HCT116 (cell line): ENCODE measurements at regions not wholly inside any gene's neighbourhood (a gene's known extent, or its start where the extent isn't known, plus 50 kb on each side); places are given as distances from the start of the nearest gene placed in this dataset.

Experiments used
- ATAC-seq: fragments of 200-7000 bp; cut with Tn5 transposase; 2 replicates; pipeline ENCODE4 v1.9.1; 2020; ENCODE audit warnings: mild to moderate bottlenecking, moderate library complexity
- BruUV-seq: library from RNA; stranded (reverse); fragments of 400-500 nt; replicated peaks from 2 replicates; lab custom pipeline; 2021; lab: Mats Ljungman, UMichigan
- CTCF ChIA-PET: fragments of 300-600 bp; sonication (Branson Sonifier 250); formaldehyde crosslinking; loops from one replicate; lab custom pipeline; 2021; ENCODE audit warnings: antibody characterized with exemption; lab: Charles Lee
- POLR2A ChIA-PET: fragments of 300-600, 350-600 bp; sonication (Branson Sonifier 250); formaldehyde crosslinking; loops from one replicate; lab custom pipeline; 2021; ENCODE audit warnings: antibody characterized with exemption; lab: Charles Lee
- RAD21 ChIA-PET, 2 experiments: fragments of 300-600 bp; sonication (Branson Sonifier 250); formaldehyde crosslinking; loops; one replicate each; lab custom pipeline; 2023; ENCODE audit warnings: low total read pairs in 2 of 2; ENCODE audit not compliant: uncharacterized antibody in 2 of 2, unreplicated experiment in 2 of 2, low non-redundant PET in 1 of 2; lab: Charles Lee
- DNase-seq: peaks from one replicate; pipeline ENCODE4 v3.0.0-alpha.2; 2010; ENCODE audit warnings: low read depth, low spot score
- H2AFZ ChIP-seq: fragments of 200-600 bp; shearing (Covaris generic), sonication (generic); 2 replicates; pipeline ENCODE4 v1.6.1; 2017; ENCODE audit warnings: low read depth, mixed run types, mixed read lengths, antibody characterized with exemption, low read length; ENCODE audit not compliant: poor library complexity, severe bottlenecking
- H3K27ac ChIP-seq: 2 replicates; pipeline ENCODE4 v1.5.1; 2012; ENCODE audit warnings: low read depth, low read length
- H3K27me3 ChIP-seq: fragments of 200-600 bp; sonication (generic); 2 replicates; pipeline ENCODE4 v1.6.1; 2016; ENCODE audit warnings: mixed run types, low read length, mixed read lengths; ENCODE audit not compliant: insufficient read depth
- H3K36me3 ChIP-seq, 2 experiments: fragments of 200-500 bp in 1 of 2; fragments of 200-600 bp in 1 of 2; sonication (Bioruptor generic) in 1 of 2; sonication (generic) in 1 of 2; 2 replicates each; pipeline versions ENCODE4 v1.5.1 to v1.6.1; 2014 to 2016; ENCODE audit warnings: low read length in 2 of 2, inconsistent platforms in 1 of 2, mixed read lengths in 1 of 2, mixed run types in 1 of 2; ENCODE audit not compliant: insufficient read depth in 2 of 2, control insufficient read depth in 1 of 2
- H3K4me1 ChIP-seq, 2 experiments: fragments of 200-600 bp in 1 of 2; sonication (generic) in 1 of 2; 2 replicates each; pipeline versions ENCODE4 v1.5.1 to v1.6.1; 2012 to 2017; ENCODE audit warnings: low read length in 2 of 2, inconsistent platforms in 1 of 2, mild to moderate bottlenecking in 1 of 2, mixed read lengths in 1 of 2, mixed run types in 1 of 2, moderate library complexity in 1 of 2; ENCODE audit not compliant: insufficient read depth in 2 of 2, control insufficient read depth in 1 of 2
- H3K4me2 ChIP-seq: fragments of 200-600 bp; sonication (generic); 2 replicates; pipeline ENCODE4 v1.6.1; 2017; ENCODE audit warnings: mixed run types, low read length, mixed read lengths
- H3K4me3 ChIP-seq, 2 experiments: fragments of 200-600 bp in 1 of 2; sonication (generic) in 1 of 2; replicated peaks in 1 of 2; 2 replicates each; pipeline ENCODE4 v1.5.1; 2011 to 2016; ENCODE audit warnings: low read length in 2 of 2, control low read depth in 1 of 2, low read depth in 1 of 2, mild to moderate bottlenecking in 1 of 2, mixed read lengths in 1 of 2, mixed run types in 1 of 2
- H3K79me2 ChIP-seq: fragments of 200-600 bp; sonication (generic); 2 replicates; pipeline ENCODE4 v1.6.1; 2017; ENCODE audit warnings: mild to moderate bottlenecking, mixed run types, low read length, moderate library complexity, mixed read lengths; ENCODE audit not compliant: insufficient read depth
- H3K9ac ChIP-seq: fragments of 200-600 bp; sonication (generic); 2 replicates; pipeline ENCODE4 v1.6.1; 2016; ENCODE audit warnings: low read length, mixed read lengths
- H3K9me2 ChIP-seq: fragments of 200-600 bp; sonication (generic), shearing (Covaris generic); 2 replicates; pipeline ENCODE4 v1.6.1; 2017; ENCODE audit warnings: mixed run types, mild to moderate bottlenecking, moderate library complexity; ENCODE audit not compliant: insufficient read depth
- H3K9me3 ChIP-seq, 2 experiments: fragments of 200-500 bp in 1 of 2; fragments of 200-600 bp in 1 of 2; sonication (Bioruptor generic) in 1 of 2; sonication (generic) in 1 of 2; 2 replicates each; pipeline ENCODE4 v1.6.1; 2014 to 2017; ENCODE audit warnings: low read length in 2 of 2, mixed read lengths in 2 of 2, inconsistent platforms in 1 of 2, low read depth in 1 of 2, mild to moderate bottlenecking in 1 of 2, mixed run types in 1 of 2, moderate library complexity in 1 of 2; ENCODE audit not compliant: control insufficient read depth in 1 of 2, insufficient read depth in 1 of 2
- H4K20me1 ChIP-seq: fragments of 200-600 bp; sonication (generic), shearing (Covaris generic); 2 replicates; pipeline ENCODE4 v1.6.1; 2017; ENCODE audit warnings: mixed run types, mild to moderate bottlenecking, moderate library complexity; ENCODE audit not compliant: insufficient read depth
- CBX3 ChIP-seq: IDR thresholded peaks from 2 replicates; pipeline ENCODE4 v1.6.1; 2012; ENCODE audit warnings: low read depth
- CEBPB ChIP-seq: IDR thresholded peaks from 2 replicates; pipeline ENCODE4 v1.6.1; 2012; ENCODE audit warnings: low read depth
- EGR1 ChIP-seq: IDR thresholded peaks from 2 replicates; pipeline ENCODE4 v1.6.1; 2012; ENCODE audit warnings: low read depth
- EZH2phosphoT487 ChIP-seq: fragments of 200-600 bp; IDR thresholded peaks from 2 replicates; pipeline ENCODE4 v1.6.1; 2018; ENCODE audit warnings: antibody characterized with exemption, borderline replicate concordance
- FOSL1 ChIP-seq: IDR thresholded peaks from 2 replicates; pipeline ENCODE4 v1.6.1; 2012; ENCODE audit warnings: low read depth
- JUND ChIP-seq: IDR thresholded peaks from 2 replicates; pipeline ENCODE4 v1.6.1; 2012
- MAX ChIP-seq: IDR thresholded peaks from 2 replicates; pipeline ENCODE4 v1.6.1; 2012
- SIN3A ChIP-seq: IDR thresholded peaks from 2 replicates; pipeline ENCODE4 v1.6.1; 2012; ENCODE audit warnings: low read depth
- TCF7L2 ChIP-seq: IDR thresholded peaks from 2 replicates; pipeline ENCODE4 v1.7.0; 2011; ENCODE audit warnings: borderline replicate concordance, inconsistent platforms; ENCODE audit not compliant: insufficient read depth, insufficient read length; ENCODE audit errors: extremely low read depth
- YY1 ChIP-seq: IDR thresholded peaks from 2 replicates; pipeline ENCODE4 v1.6.1; 2011; ENCODE audit warnings: low read length, low read depth, moderate library complexity, mild to moderate bottlenecking; ENCODE audit not compliant: insufficient replicate concordance; ENCODE audit errors: extremely low read depth
- ZFX ChIP-seq: fragments of 450-650 bp; IDR thresholded peaks from 2 replicates; pipeline ENCODE4 v1.6.1; 2017
- intact Hi-C: fragments of 100-400 bp; cut with micrococcal nuclease; formaldehyde crosslinking; loops from 2 replicates; pipeline ENCODE4 v1.10.0; 2022
- TF ChIP-seq, protein P1 (sequence below): IDR thresholded peaks from 2 replicates; pipeline ENCODE4 v1.6.1; 2012; ENCODE audit warnings: low read depth
- TF ChIP-seq, protein P2 (sequence below): IDR thresholded peaks from 2 replicates; pipeline ENCODE4 v1.6.1; 2012
- TF ChIP-seq, protein P3 (sequence below): IDR thresholded peaks from 2 replicates; pipeline ENCODE4 v1.6.1; 2011; ENCODE audit warnings: mild to moderate bottlenecking, low read length, moderate library complexity; ENCODE audit not compliant: insufficient replicate concordance; ENCODE audit errors: extremely low read depth

- TF ChIP-seq, protein P1, sequence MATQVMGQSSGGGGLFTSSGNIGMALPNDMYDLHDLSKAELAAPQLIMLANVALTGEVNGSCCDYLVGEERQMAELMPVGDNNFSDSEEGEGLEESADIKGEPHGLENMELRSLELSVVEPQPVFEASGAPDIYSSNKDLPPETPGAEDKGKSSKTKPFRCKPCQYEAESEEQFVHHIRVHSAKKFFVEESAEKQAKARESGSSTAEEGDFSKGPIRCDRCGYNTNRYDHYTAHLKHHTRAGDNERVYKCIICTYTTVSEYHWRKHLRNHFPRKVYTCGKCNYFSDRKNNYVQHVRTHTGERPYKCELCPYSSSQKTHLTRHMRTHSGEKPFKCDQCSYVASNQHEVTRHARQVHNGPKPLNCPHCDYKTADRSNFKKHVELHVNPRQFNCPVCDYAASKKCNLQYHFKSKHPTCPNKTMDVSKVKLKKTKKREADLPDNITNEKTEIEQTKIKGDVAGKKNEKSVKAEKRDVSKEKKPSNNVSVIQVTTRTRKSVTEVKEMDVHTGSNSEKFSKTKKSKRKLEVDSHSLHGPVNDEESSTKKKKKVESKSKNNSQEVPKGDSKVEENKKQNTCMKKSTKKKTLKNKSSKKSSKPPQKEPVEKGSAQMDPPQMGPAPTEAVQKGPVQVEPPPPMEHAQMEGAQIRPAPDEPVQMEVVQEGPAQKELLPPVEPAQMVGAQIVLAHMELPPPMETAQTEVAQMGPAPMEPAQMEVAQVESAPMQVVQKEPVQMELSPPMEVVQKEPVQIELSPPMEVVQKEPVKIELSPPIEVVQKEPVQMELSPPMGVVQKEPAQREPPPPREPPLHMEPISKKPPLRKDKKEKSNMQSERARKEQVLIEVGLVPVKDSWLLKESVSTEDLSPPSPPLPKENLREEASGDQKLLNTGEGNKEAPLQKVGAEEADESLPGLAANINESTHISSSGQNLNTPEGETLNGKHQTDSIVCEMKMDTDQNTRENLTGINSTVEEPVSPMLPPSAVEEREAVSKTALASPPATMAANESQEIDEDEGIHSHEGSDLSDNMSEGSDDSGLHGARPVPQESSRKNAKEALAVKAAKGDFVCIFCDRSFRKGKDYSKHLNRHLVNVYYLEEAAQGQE = no peak
- TF ChIP-seq YY1 (no peak), FOSL1 (no peak), EGR1 (no peak)
- TF ChIP-seq, all 23 proteins: peak for 0
Measured at GRCh38 chrY:12422536-12422935, 278.5 kb upstream of the USP9Y start (continued).

DNA sequence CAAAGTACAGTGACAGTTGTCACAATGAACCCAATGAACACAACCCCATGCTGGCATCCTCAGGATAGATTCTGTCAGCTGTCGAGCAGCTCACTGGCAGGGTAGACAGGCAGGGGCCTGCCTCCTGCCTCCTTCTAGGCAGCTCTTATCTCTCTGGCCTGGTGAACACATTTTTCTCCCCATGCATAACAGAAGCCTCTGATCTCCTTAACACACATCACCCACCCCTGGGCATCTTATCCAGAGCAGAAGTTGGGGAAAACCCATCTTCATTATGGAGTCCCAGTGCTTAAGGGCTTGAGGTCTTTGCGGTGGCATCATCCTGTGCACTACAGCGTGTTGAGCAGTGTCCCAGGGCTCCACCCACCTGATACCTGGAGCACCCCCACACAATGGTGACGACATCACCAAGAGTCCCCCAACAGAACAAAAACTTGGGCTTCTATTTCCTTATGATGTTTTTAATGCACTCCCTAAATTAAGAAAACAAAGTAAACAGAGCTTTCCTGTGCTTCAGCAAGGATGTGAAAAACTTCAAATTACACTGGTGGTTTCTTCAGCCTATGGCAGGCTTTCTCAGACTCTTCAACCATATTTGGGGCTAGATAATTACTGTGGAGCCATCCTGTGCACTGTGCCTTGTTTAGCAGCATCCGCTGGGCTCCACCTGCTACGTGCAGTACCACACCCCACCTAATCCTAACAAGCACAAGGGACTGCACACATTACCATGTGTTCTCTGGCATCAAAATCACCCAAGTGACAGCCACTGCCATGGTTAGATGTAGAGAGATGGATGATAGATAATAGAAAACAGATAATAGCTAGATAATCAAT, 277.4 kb upstream of the USP9Y start:
- BruUV-seq = no TSS peak
- no peaks in the 10 kb centered on the region for H3K79me2 ChIP-seq
- no peaks in the 10 kb centered on the region for H4K20me1 ChIP-seq
- ChIA-PET CTCF (no interaction called here), POLR2A (no interaction called here), RAD21 (no interaction called here)
- no peaks in the 10 kb centered on the region for H3K36me3 ChIP-seq
- intact Hi-C loops = no loop called here
- H3K27ac ChIP-seq = no peak overlapping the region
- no peaks in the 10 kb centered on the region for H3K27me3 ChIP-seq
- H2AFZ ChIP-seq = no peak overlapping the region
- H3K4me2 ChIP-seq = no peak overlapping the region
- no peak for DNase-seq
- H3K9ac ChIP-seq = no peak overlapping the region
- no peaks in the 10 kb centered on the region for H3K9me3 ChIP-seq
- no peak for ATAC-seq
- H3K4me1 ChIP-seq = no peaks in the 10 kb centered on the region
- no peaks in the 10 kb centered on the region for H3K9me2 ChIP-seq
- H3K4me3 ChIP-seq = no peak overlapping the region
- no peak for TF ChIP-seq YY1
- TF ChIP-seq MAX = no peak
- TF ChIP-seq, protein P2, sequence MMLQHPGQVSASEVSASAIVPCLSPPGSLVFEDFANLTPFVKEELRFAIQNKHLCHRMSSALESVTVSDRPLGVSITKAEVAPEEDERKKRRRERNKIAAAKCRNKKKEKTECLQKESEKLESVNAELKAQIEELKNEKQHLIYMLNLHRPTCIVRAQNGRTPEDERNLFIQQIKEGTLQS = no peak
- no peak for TF ChIP-seq EGR1
- no peak for TF ChIP-seq JUND
- no peak for TF ChIP-seq EZH2phosphoT487
- TF ChIP-seq SIN3A = no peak
- TF ChIP-seq ZFX = no peak
- TF ChIP-seq TCF7L2 = no peak
- no peak for TF ChIP-seq FOSL1
- TF ChIP-seq, protein P3, sequence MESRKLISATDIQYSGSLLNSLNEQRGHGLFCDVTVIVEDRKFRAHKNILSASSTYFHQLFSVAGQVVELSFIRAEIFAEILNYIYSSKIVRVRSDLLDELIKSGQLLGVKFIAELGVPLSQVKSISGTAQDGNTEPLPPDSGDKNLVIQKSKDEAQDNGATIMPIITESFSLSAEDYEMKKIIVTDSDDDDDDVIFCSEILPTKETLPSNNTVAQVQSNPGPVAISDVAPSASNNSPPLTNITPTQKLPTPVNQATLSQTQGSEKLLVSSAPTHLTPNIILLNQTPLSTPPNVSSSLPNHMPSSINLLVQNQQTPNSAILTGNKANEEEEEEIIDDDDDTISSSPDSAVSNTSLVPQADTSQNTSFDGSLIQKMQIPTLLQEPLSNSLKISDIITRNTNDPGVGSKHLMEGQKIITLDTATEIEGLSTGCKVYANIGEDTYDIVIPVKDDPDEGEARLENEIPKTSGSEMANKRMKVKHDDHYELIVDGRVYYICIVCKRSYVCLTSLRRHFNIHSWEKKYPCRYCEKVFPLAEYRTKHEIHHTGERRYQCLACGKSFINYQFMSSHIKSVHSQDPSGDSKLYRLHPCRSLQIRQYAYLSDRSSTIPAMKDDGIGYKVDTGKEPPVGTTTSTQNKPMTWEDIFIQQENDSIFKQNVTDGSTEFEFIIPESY = no peak
- no peak for TF ChIP-seq CBX3
- TF ChIP-seq CEBPB = no peak
